ENCODE measurements at regions not wholly inside any gene's neighbourhood (a gene's known extent, or its start where the extent isn't known, plus 50 kb on each side); places are given as distances from the start of the nearest gene placed in this dataset.

GRCh38 chr14:34368971-34369647 lies 92.9 kb downstream of the SPTSSA start:
- H3K27me3 ChIP-seq (ENCODE audit: insufficient read depth, low read length) = no peaks in the 10 kb centered on the region
- CTCF ChIA-PET = no interaction called here
- TF ChIP-seq EGR1 (IDR thresholded peaks at IDR 0.05; ENCODE audit: low read depth) (no peak), YY1 (IDR thresholded peaks at IDR 0.05; ENCODE audit: extremely low read depth, insufficient replicate concordance, low read depth, low read length) (no peak), SIN3A (IDR thresholded peaks at IDR 0.05; ENCODE audit: low read depth) (no peak), POLR2AphosphoS5 (IDR thresholded peaks at IDR 0.05; ENCODE audit: low read depth, low read length) (no peak), ZBTB33 (IDR thresholded peaks at IDR 0.05; ENCODE audit: extremely low read depth, insufficient replicate concordance, low read length) (no peak), POLR2A (IDR thresholded peaks at IDR 0.05; ENCODE audit: borderline replicate concordance, extremely low read depth, insufficient read depth, insufficient read length) (no peak)
- TF ChIP-seq, protein P1, sequence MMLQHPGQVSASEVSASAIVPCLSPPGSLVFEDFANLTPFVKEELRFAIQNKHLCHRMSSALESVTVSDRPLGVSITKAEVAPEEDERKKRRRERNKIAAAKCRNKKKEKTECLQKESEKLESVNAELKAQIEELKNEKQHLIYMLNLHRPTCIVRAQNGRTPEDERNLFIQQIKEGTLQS (IDR thresholded peaks at IDR 0.05) = no peak
- H3K4me3 ChIP-seq (replicated peaks in 1 of 2; ENCODE audit: low read depth in 1 of 2, low read length in 2 of 2) = no peak overlapping the region
- H3K4me1 ChIP-seq (ENCODE audit: control insufficient read depth in 1 of 2, insufficient read depth in 2 of 2, low read length in 2 of 2) = no peaks in the 10 kb centered on the region
- no peak overlapping the region for H3K27ac ChIP-seq (ENCODE audit: low read depth, low read length)
- POLR2A ChIA-PET = no interaction called here
- BruUV-seq (replicated peaks) = no TSS peak
- ATAC-seq (no peak), DNase-seq (ENCODE audit: low read depth, low spot score) (no peak)
- intact Hi-C loops (cut with micrococcal nuclease) = loop anchor here (1.0 kb wide), 1 partner anchor 21 kb away; no protein-coding TSS in a partner anchor
- no peak overlapping the region for H3K4me2 ChIP-seq (ENCODE audit: low read length)
- no peaks in the 10 kb centered on the region for H4K20me1 ChIP-seq (ENCODE audit: insufficient read depth)
- no peaks in the 10 kb centered on the region for H3K36me3 ChIP-seq (ENCODE audit: control insufficient read depth in 1 of 2, insufficient read depth in 2 of 2, low read length in 2 of 2)
- H3K79me2 ChIP-seq (ENCODE audit: insufficient read depth, low read length) = no peaks in the 10 kb centered on the region
- RAD21 ChIA-PET (ENCODE audit: low non-redundant PET in 1 of 2, low total read pairs in 2 of 2, uncharacterized antibody in 2 of 2, unreplicated experiment in 2 of 2) = no interaction called here
- H3K9me3 ChIP-seq (ENCODE audit: control insufficient read depth in 1 of 2, insufficient read depth in 1 of 2, low read depth in 1 of 2, low read length in 2 of 2) = no peaks in the 10 kb centered on the region
- no peak overlapping the region for H2AFZ ChIP-seq (ENCODE audit: low read depth, low read length, poor library complexity, severe bottlenecking)
- no peak overlapping the region for H3K9ac ChIP-seq (ENCODE audit: low read length)
- no peaks in the 10 kb centered on the region for H3K9me2 ChIP-seq (ENCODE audit: insufficient read depth)

All from HCT116 (cell line).